GM20000 (cell line): ENCODE measurements at regions not wholly inside any gene's neighbourhood (a gene's known extent, or its start where the extent isn't known, plus 50 kb on each side); places are given as distances from the start of the nearest gene placed in this dataset.
"Not testable (repeated sequence)": the region's sequence is repeated elsewhere in the genome, so short reads cannot be mapped to it uniquely, and the experiment has no call there.

ENCODE experiments used
- DNase-seq: peaks from one replicate; pipeline ENCODE4 v3.0.0; 2012; ENCODE audit warnings: low spot score
- TF ChIP-seq, protein P1 (sequence below): IDR thresholded peaks from 2 replicates; pipeline ENCODE4 v1.5.1; 2012; ENCODE audit warnings: mild to moderate bottlenecking, control low read depth; ENCODE audit errors: extremely low read depth, missing control alignments

DNA sequence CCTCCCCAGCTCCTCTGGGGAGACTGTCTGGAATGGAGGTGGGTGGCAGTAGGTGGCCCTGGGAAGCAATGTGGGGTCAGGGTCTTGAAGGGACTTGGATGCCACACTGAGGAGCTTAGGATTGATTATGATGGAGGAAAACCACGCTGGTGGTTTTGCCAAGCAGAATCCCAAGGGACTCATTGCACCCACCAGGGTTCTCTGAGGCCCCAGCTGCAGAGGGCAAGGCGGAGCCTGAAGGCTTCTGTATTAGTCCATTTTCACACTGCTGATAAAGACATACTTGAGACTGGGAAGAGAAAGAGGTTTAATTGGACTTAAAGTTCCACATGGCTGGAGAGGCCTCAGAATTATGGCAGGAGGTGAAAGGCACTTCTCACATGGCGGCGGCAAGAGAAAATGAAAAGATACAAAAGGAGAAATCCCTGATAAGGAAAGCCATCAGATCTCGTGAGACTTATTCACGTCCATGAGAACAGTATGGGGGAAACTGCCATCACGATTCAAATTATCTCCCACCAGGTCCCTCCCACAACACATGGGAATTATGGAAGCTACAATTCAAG is 87.2 kb upstream of the YWHAQ start:
- TF ChIP-seq, protein P1, sequence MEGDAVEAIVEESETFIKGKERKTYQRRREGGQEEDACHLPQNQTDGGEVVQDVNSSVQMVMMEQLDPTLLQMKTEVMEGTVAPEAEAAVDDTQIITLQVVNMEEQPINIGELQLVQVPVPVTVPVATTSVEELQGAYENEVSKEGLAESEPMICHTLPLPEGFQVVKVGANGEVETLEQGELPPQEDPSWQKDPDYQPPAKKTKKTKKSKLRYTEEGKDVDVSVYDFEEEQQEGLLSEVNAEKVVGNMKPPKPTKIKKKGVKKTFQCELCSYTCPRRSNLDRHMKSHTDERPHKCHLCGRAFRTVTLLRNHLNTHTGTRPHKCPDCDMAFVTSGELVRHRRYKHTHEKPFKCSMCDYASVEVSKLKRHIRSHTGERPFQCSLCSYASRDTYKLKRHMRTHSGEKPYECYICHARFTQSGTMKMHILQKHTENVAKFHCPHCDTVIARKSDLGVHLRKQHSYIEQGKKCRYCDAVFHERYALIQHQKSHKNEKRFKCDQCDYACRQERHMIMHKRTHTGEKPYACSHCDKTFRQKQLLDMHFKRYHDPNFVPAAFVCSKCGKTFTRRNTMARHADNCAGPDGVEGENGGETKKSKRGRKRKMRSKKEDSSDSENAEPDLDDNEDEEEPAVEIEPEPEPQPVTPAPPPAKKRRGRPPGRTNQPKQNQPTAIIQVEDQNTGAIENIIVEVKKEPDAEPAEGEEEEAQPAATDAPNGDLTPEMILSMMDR = no peak
- no peak for DNase-seq

DNA sequence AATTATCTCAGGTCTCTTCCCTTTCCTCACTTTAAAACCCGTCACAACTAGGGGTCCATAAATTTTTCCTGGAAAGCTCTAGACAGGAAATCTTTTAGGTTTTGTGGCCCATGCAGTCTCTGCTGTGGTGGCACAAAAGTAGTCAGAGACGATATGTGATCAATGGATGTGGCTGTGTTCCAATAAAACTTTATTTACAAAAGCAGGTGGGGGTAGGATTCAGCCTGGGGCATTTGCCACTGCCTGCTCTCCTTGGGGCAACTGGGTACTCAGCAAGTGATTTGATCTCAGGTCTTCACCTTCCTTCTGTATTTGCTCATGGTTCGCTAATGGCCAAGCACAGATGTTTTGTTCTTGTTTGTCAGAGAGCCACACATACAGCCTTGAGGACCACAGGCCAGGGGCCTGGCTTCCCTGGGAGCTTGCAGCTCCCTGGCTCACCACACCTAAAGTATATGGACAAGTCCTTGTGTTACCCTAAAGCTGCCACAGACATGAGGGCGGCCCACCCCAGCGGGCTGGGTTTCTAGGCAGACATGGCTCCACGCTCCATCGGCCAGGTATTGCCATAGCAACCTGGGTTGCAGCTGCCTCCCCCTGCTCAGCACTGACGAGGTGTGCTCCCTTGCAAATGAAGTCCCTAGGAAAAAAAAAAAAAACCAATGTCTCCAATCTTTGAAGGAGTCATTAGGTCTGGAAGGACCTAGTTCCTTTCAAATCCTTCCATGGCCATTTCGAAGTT is 89.7 kb upstream of the YWHAQ start:
- no peak for DNase-seq
- TF ChIP-seq, protein P1 = no peak

DNA sequence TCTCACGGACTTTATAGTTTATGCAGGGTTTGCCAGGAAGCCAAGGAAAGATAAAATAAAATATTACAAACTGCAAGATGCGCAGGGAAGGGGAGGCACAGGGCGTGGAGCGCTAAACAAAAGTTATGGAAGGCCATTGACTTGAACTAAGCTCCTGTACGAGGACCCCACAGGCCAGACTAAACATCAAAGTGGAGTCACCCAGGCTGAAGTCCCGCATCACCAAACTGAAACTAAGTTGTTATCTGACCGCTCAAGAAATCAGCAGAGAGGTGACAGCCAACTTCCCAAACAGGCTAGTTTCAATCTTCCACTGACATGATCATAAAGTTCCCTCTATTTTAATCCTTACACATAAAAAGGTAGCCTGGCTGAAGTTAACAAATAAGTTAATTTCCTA is 90.5 kb upstream of the YWHAQ start:
- DNase-seq = no peak

DNA sequence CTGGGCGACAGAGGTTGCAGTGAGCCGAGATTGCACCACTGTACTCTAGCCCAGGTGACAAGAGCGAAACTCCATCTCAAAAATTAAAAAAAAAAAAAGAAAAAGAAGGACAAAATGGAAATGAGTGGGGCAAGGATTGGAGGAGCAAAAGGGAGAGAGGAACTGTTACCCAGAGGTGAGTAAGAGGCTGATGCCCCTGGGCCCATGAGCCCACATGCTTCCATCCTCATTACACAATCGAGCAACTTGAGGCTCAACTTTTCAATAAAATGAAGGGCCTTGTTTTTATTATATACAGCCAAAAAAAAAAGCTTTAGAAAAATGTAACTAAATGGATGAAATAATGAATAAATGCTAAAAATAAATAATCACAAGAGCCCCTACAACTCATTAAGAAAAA is 91.7 kb upstream of the YWHAQ start:
- TF ChIP-seq, protein P1 = no peak
- DNase-seq = no peak

More for the DNA sequence above, 90.5 kb upstream of the YWHAQ start:
- TF ChIP-seq, protein P1 = no peak

DNA sequence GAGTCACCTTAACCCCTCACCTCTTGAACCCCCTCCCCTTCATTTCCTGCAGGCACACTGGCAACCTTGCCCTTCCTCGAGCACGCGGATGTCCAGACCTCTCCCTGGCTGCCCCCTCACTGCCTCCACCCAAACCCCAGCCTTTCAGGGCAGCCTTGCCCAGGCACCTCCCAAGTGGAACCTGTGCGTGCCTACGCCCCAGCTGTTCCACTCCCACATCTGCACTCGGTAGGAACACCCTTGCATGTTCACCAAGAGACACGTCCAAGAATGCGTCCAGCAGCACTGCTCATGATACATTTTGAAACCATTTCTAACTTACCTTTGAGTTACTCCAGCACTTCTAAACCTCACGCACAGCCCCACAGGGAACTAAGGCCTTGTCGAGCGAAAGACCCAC is 93.8 kb upstream of the YWHAQ start:
- TF ChIP-seq, protein P1 = no peak
- DNase-seq = no peak

DNA sequence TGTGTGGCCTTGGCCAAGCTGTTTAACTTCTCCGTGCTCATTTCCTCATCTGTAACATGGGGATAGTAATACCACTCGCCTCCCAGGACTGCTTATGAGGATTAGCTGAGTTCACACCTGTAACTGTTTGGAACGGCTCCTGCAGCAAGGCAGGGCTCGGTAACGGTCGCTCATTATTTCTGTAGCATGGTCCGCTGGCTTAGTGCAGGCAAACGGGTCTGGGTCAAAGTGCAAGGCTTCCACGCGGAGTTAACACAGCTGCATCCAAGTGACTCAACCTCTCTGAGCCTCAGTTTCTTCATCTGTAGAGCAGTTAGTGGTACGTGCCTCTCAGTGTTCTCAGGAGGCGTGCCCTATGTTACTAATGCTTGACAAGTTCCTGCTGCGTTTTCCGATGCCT is 94.3 kb upstream of the YWHAQ start:
- TF ChIP-seq, protein P1 = no peak
- no peak for DNase-seq

DNA sequence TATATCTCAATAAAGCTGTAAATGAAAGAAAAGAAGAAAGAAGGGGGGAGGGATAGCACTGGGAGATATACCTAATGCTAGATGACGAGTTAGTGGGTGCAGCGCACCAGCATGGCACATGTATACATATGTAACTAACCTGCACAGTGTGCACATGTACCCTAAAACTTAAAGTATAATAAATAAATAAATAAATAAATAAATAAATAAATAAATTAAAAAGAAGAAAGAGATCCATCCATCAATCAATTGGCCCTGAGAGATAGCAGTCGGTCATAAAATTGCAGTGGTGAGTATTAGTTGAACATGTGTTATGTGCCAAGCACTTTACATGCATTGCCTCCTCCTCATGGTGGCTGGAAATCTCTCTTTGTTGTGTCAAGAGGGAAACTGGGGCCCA is 95.2 kb upstream of the YWHAQ start:
- DNase-seq = not testable (repeated sequence)

DNA sequence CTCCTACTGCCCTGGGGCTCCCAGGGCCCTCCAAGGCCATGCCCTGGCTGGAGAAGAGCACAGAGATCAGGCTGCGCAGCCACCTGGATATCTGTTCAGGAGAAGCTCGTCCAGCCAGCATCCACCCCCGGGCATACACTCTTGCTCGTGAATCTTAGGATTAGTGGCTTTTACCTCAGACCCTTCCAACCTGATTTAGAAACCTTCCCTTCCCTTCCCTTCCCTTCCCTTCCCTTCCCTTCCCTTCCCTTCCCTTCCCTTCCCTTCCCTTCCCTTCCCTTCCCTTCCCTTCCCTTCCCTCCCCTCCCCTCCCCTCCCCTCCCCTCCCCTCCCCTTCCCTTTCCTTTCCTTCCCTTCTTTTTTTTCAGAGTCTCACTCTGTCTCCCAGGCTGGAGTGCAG is 99.7 kb upstream of the YWHAQ start:
- not testable (repeated sequence) for DNase-seq
